GM11168 (cell line): ENCODE measurements at regions not wholly inside any gene's neighbourhood (a gene's known extent, or its start where the extent isn't known, plus 50 kb on each side); places are given as distances from the start of the nearest gene placed in this dataset.

Experiments used
- in situ Hi-C: fragments of 300-500 bp; cut with MboI; formaldehyde crosslinking; loops from one replicate; pipeline ENCODE4 v1.12.0; 2022; ENCODE audit warnings: low sequenced_read_pairs; ENCODE audit not compliant: unreplicated experiment

DNA sequence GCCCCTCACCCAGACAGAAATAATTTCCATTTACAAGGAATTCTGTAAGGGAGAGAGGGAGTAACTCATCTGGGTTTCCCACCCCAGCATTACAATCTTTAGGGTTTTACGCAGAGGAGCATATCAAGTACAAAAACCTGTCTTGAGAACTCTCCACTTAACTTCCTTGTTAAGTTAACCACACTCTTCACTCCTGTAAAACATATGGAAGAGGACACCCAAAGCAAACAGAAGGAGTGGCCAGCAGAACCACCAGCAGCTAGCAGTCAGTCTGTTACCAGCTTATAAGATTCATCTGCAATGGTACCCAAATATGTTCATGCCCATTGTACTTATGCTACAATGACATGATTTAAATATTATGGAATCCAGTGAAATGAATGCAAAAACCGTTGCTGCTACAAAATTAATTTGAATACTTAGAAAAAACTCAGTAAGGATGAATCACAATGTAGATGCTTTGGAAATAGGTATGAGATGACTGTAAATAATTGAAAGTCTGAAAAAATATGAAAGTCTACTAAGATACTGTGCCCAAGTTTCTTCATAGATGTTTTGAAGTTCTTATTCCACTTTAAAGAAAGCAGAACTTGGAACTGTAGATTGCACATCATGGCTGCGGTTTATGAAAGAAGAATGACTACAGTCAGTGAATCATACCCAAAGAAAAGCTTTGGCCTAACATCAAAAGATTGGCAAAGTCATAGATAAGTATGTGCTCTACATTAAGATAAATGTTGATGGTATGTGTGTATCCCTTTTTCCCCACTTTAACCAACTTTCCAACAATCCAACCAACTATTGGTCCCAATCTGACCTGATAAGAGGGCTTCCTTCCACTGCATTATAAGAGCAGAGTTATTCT, 233.6 kb downstream of the ACTL7B start:
- in situ Hi-C loops: no loop called here

DNA sequence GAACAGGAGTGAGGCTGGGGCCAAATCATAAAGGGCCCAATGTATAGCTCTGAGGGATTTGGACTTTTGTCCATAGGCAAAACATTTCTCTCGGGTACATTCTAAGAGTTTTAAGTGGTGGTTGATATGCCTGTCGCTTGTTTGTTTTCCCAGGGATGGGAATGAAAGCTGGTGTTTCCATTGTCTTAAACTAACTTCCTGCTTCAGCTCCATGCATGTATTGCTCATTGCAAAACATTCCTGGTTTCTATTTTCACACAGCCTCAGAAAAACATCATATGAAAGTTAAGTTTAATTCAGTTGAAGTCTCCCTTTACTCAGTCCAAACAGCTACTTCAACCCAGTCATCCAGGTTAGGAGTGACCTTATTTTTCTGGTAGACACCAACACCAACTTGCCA, 235.0 kb downstream of the ACTL7B start:
- in situ Hi-C loops: no loop called here

GRCh38 chr9:108618906-108619550, 236.8 kb downstream of the ACTL7B start:
- in situ Hi-C loops: no loop called here

DNA sequence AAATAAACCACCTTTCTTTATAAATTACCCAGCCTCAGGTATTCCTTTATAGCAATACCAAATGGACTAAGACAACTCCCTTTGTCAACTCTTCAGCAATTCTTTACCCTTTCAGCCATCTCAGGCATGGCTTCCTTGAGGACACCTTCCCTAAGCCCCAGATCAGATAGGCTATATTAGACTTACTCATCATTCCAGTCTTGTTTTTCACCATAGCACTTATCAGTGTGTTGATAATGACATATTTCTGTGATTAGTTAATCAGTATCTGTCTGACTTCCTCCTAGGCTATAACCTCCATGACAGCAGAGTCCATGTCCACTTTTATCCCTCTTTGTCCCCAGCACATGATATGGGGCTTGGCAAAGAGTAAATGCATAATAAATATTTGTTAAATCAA, 238.1 kb downstream of the ACTL7B start:
- in situ Hi-C loops: no loop called here

GRCh38 chr9:108615152-108615551, 240.6 kb downstream of the ACTL7B start:
- in situ Hi-C loops: no loop called here

DNA sequence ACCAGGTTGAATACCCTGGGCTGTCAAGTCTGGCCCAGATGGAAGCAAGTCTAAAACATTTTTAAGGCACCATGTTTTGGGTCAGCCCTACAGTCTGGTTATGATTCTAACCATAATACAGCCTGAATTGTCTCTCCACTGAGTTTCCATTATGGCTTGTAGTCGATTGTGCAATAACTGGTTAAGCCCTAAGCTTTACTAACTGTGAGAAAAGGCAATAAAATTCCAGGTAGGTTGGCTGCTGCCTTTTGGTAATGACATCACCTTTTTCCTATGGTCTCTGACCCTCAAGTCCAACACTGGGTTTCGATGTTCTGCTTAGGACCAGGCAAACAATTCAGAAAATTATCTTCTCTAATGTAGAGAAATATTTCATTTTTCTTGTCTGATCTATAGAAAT, 243.3 kb downstream of the ACTL7B start:
- in situ Hi-C loops: no loop called here

- in situ Hi-C loops: no loop called here
Measured at GRCh38 chr9:108609897-108610253, 245.9 kb downstream of the ACTL7B start.

- in situ Hi-C loops: no loop called here
Measured at GRCh38 chr9:108609227-108609896, 246.4 kb downstream of the ACTL7B start.

- in situ Hi-C loops: no loop called here
Measured at GRCh38 chr9:108607607-108608006, 248.2 kb downstream of the ACTL7B start.

DNA sequence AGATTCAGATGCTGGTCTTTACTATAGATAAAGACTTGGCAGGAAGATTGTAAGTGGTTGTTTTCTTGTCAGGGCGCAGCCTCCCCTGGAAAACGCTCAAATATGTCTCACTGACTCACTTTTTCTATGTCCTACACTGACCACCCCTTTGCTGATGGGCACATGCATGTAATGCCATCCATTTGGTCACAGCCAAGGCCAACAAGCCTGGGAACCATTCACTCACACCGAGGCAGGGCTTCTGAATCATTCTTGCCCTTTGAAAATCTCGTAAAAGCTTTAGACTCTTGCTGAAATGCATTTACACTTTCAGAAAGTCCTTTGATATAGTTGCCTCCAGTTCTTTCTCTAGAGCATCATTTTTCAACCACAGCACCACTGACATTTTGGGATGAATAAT, 249.4 kb downstream of the ACTL7B start:
- in situ Hi-C loops: no loop called here

DNA sequence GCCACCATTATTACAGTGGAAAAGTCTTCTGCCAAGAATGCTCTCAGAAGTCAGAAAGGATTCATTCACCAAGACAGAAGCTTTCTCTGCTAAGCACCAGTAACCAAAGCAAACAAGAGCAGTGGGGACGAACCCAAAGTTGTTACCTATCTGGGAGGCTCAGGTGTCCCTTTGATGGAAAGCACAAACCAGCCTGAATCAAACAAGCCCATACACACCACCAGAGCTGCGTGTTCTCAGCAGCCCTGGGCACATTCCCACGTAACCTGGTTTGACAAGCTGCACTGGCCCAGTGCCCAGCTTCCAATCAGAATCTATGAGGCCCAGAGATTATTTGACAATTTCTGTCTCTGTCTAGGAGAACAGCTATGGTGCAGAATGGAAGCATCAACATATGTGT, 252.6 kb downstream of the ACTL7B start:
- in situ Hi-C loops: no loop called here

DNA sequence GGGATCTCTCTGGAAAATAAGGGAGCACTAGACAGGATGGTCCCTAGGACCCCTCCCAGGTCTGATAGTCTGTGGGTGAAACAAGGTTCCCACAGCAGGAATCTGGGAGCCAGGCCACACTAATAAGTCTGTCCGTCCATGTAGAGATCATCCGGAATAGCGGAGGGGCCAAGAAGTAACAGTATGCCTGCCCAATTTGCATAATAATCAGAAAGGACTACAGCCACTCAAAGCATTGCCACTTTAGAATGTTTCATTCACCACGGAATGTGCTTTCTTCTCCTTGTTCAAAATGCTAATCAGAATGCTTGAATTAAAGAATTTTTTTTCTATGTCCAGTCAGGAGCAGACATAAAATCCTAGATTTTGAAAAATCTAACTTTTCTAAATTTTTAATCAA, 254.9 kb downstream of the ACTL7B start:
- in situ Hi-C loops: no loop called here

- in situ Hi-C loops: no loop called here
Measured at GRCh38 chr9:108599571-108599970, 256.2 kb downstream of the ACTL7B start.

DNA sequence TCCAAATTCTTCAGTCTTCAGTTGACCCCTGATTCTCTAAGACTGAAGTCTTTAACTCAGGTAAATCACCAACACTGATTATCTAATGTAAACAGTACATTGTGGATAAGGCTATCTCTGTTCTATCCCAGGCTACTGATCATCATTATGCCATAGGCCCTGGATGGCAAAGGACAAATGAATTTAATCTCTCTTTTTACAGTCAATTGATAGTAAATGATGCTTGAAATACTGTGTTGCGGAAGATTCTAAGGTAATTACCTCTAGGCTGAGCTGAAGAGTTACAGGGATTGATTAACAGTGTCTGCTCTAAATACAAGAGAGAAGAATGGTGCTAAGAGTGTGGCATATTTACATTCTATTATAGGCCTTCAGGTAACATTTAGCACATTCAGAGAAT, 264.7 kb downstream of the ACTL7B start:
- in situ Hi-C loops: no loop called here

DNA sequence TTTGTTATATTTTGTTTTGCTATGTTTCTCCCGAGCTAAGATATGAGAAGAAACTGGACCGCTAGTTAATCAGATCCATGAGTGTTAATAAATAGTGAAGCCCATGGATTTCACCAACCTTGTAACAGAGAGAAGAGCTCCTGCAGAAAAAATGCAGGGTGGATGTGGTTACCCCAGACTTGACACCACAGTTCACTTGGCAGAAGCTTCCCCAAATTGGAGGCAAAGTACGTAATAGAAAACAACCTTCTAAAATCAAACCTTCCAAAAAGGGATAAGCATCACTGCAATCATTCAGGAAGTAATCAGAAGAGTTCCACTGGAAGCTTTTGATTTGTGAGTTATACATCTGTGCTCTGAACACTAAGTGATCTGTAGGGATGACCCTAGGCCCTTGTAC, 267.5 kb downstream of the ACTL7B start:
- in situ Hi-C loops: no loop called here

- in situ Hi-C loops: no loop called here
Measured at GRCh38 chr9:108586471-108587139, 269.2 kb downstream of the ACTL7B start.

GRCh38 chr9:108584860-108585259, 270.9 kb downstream of the ACTL7B start:
- in situ Hi-C loops: no loop called here

GRCh38 chr9:108582726-108583125, 273.1 kb downstream of the ACTL7B start:
- in situ Hi-C loops: no loop called here

DNA sequence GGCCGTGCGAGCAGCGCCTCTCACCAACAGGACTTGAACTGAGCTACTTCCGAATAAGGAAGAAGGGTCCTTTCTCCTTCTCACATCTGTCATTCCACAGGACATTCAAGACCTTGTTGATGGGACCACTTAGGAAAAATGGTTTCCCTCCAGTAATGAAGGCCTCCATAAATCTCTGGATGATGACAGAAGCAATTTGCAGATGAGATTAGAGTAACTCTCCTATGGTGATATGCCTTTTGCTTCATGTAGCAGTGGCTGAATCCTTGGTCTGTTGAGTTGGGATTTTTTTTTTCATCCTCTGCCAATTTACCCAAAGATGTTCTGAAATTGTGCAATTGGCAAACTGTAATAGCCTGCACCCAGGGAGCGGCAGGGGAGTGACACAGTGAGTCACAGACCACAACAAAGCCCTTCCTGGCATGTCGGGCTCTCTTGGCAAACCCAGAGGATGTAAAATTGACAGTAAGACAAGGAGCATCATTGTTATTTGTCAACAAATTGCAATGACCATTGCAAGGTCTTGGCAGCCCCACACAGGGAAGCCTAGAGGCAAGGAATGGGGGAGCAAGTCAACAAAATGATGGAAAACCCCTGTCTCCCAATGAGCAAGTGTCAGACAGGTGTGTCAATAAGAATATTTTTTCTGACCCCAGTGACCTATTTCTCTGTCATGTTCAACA, 275.9 kb downstream of the ACTL7B start:
- in situ Hi-C loops: no loop called here

- in situ Hi-C loops: no loop called here
Measured at GRCh38 chr9:108575276-108575675, 280.5 kb downstream of the ACTL7B start.
